Natural killer cell treated with Interleukin-12 subunit alpha and Interleukin-12 subunit beta and Interleukin-15 and Interleukin-18, amount 100 ng/mL, for 72 hours (primary cell): ENCODE measurements at regions not wholly inside any gene's neighbourhood (a gene's known extent, or its start where the extent isn't known, plus 50 kb on each side); places are given as distances from the start of the nearest gene placed in this dataset.

Experiments
- ATAC-seq, 2 donors: fragments of 150-1000 bp; cut with Tn5 transposase in 1 of 2; sonication (Bioruptor Pico), chemical (Tn5 transposase) in 1 of 2; 2 replicates each; pipeline ENCODE4 v1.10.0; 2021
- DNase-seq: peaks from one replicate; pipeline ENCODE4 v3.0.0; 2022; ENCODE audit warnings: low spot score
- H3K27ac Mint-ChIP-seq, 2 donors: 1 replicate in 1 of 2; 2 replicates in 1 of 2; pipeline ENCODE4 v1.8.0; 2022; ENCODE audit warnings: mixed read lengths in 2 of 2, mild to moderate bottlenecking in 1 of 2, moderate library complexity in 1 of 2
- H3K27me3 Mint-ChIP-seq, 2 donors: 1 replicate in 1 of 2; 2 replicates in 1 of 2; pipeline ENCODE4 v1.8.0; 2022; ENCODE audit warnings: mixed read lengths in 2 of 2
- H3K36me3 Mint-ChIP-seq: one replicate; pipeline ENCODE4 v1.8.0; 2022; ENCODE audit warnings: mixed read lengths
- H3K4me1 Mint-ChIP-seq, 2 donors: 1 replicate in 1 of 2; 2 replicates in 1 of 2; pipeline ENCODE4 v1.8.0; 2022; ENCODE audit warnings: low read depth in 2 of 2, mixed read lengths in 2 of 2, mild to moderate bottlenecking in 1 of 2
- H3K4me3 Mint-ChIP-seq: one replicate; pipeline ENCODE4 v1.8.0; 2022; ENCODE audit warnings: mixed read lengths
- H3K9me3 Mint-ChIP-seq: 2 replicates; pipeline ENCODE4 v1.8.0; 2022; ENCODE audit warnings: mixed read lengths

GRCh38 chr6:130730600-130730999 is 96.6 kb upstream of the SMLR1 start:
- no peak for DNase-seq
- no peaks in the 10 kb centered on the region for H3K36me3 Mint-ChIP-seq

GRCh38 chr6:130734161-130734560 is 93.0 kb upstream of the SMLR1 start:
- Mint-ChIP-seq H3K4me3 (no peak overlapping the region), H3K27ac (no peak overlapping the region), H3K27me3 (peaks cover 0 to 7% of the 10 kb centered on the region in 2 donors), H3K4me1 (peaks cover 16% of the 10 kb centered on the region in 2 donors), H3K9me3 (no peaks in the 10 kb centered on the region), H3K36me3 (no peaks in the 10 kb centered on the region)
- ATAC-seq (no peak), DNase-seq (no peak)

More at GRCh38 chr6:130730600-130730999, 96.6 kb upstream of the SMLR1 start:
- peak in 1 of 2 donors; percentile 52 for ATAC-seq
- Mint-ChIP-seq H3K27me3 (peaks cover 0 to 3% of the 10 kb centered on the region in 2 donors), H3K9me3 (no peaks in the 10 kb centered on the region), H3K4me3 (peak overlapping the region; percentile 2), H3K4me1 (peaks cover 16% of the 10 kb centered on the region in 2 donors), H3K27ac (peak overlapping the region in 1 of 2 donors; percentile 5)

DNA sequence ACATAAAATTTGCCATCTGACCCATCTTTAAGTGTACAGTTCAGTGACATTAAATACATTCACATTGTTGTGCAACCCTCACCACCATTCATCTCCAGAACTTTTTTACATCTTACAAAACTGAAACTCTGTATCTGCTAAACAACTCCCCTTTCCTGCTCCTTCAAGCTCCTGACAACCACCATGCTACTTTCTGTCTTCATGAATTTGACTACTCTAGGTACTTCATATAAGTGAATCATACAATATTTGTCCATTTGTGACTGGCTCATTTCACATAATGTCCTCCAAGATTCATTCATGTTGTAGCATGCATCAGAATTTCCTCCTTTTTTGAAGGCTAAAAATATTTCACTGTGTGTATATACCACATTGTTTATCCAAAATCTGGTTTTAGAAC is 86.9 kb upstream of the SMLR1 start:
- Mint-ChIP-seq H3K27ac (no peak overlapping the region), H3K4me3 (no peak overlapping the region), H3K36me3 (no peaks in the 10 kb centered on the region), H3K4me1 (peaks cover 0 to 5% of the 10 kb centered on the region in 2 donors), H3K9me3 (no peaks in the 10 kb centered on the region), H3K27me3 (peaks cover 8 to 18% of the 10 kb centered on the region in 2 donors)
- no peak for DNase-seq
- peak in 1 of 2 donors; percentile 53 for ATAC-seq

DNA sequence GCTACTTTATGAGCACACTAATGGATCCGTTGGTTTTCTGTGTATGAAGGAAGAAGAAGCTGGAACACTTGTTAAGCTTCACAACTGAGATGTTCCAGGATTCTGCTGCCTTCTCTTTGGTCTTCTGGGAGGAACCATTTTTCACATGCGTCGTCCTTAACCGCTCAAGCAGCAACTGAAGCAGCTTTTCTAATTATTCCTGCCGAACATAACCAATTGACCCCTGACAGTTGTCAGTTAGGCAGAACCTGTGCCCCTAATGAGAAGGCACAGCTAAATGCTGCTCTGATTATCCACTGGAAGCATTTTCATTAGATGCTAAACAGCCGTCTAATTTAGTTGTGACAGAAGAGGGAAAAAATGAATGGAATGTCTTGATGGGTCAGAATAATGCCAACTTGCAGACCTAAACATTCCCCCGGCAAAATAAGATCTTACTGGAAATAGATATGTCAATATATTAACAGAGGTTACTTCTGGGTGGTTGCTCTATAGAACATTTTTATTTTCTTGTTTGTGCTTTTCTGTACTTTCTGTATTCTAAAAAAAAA is 85.0 kb upstream of the SMLR1 start:
- Mint-ChIP-seq H3K4me3 (no peak overlapping the region), H3K4me1 (peaks cover 0 to 5% of the 10 kb centered on the region in 2 donors), H3K9me3 (no peaks in the 10 kb centered on the region), H3K27me3 (peaks cover 8 to 18% of the 10 kb centered on the region in 2 donors), H3K27ac (no peak overlapping the region), H3K36me3 (no peaks in the 10 kb centered on the region)
- ATAC-seq (no peak), DNase-seq (no peak)

DNA sequence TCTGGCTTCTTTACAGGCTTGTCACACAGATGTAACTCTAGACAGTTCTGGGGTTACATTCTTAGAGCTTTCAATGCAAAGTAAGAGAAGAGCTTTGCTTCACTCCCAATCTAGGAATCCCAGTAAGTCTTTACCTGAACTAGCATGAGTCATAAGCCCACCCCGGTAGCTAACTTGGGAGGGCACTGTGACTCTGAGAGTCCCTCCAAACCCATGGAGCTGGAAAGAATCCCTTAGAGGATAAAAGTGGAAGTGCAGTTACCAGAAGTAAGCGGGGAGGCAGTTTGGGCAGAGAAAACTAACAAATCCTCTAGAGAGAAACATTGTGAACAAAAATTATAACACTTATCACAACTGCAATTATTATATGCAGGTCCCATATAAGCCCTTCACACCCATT is 84.0 kb upstream of the SMLR1 start:
- no peaks in the 10 kb centered on the region for H3K9me3 Mint-ChIP-seq
- H3K27me3 Mint-ChIP-seq: peaks cover 8 to 18% of the 10 kb centered on the region in 2 donors
- no peak overlapping the region for H3K27ac Mint-ChIP-seq
- peaks cover 0 to 5% of the 10 kb centered on the region in 2 donors for H3K4me1 Mint-ChIP-seq
- no peak overlapping the region for H3K4me3 Mint-ChIP-seq
- no peak for ATAC-seq
- no peak for DNase-seq
- no peaks in the 10 kb centered on the region for H3K36me3 Mint-ChIP-seq

DNA sequence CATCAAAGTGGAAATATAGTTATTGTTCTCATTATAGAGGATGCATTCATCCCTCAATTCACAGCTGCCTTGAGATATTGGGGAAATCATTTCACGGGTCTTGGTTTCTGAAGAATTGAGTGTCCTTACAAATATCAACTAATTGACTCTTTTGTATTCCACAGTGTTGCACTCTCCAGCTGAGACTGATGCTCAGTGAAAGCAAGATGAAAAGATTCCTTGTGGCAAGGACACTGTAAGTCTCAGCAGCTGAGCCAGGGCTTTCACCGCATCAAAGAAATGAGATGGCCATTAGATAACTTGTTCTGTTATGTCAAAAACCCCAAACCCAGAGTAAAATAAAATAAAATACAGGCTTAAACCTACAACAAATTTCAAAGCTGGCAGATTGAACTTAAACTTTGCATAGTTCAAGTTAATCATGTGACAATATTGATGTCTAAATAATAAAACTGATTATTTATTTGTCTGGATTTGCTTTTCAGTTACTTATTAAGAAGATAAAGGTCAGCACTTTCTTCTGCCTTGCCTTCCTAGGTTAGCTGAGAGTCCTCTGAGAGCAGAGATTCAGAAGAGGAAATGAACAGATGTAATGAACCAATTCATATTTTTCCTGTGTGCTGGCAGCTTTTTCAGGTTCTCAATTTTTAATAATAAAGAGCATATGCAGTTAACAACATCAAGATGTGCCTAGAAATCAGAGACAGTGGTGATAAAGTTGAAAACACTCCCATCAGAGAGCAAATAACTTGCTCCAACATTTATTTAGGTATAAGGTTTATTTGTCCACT is 82.4 kb upstream of the SMLR1 start:
- H3K9me3 Mint-ChIP-seq: no peaks in the 10 kb centered on the region

DNA sequence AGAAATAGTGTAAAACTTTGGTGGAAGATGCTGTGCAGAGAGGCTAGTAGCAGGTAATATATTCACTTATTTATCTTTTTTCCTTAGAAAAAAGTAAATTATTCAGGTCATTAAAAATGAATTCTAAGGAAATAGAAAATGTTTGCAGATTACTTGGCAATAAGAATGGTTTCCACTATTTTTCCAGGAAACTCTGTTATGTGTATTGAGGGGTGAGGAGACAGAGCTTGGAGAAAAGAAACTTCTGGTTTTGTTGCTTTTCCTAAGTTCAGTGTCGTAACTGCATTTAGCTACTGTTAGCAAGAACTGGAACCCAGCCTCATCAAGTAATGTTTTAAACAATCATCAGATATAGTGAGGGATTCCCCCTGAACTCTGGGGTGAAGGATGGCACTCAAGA is 79.2 kb upstream of the SMLR1 start:
- no peaks in the 10 kb centered on the region for H3K4me1 Mint-ChIP-seq
- H3K36me3 Mint-ChIP-seq: no peaks in the 10 kb centered on the region
- H3K27me3 Mint-ChIP-seq: peaks cover 0 to 2% of the 10 kb centered on the region in 2 donors
- no peak for DNase-seq
- no peak overlapping the region for H3K4me3 Mint-ChIP-seq
- no peaks in the 10 kb centered on the region for H3K9me3 Mint-ChIP-seq
- no peak overlapping the region for H3K27ac Mint-ChIP-seq
- ATAC-seq: no peak

More for the DNA sequence above, 82.4 kb upstream of the SMLR1 start:
- no peak for DNase-seq
- Mint-ChIP-seq H3K27ac (no peak overlapping the region), H3K36me3 (no peaks in the 10 kb centered on the region), H3K27me3 (peaks cover 8 to 16% of the 10 kb centered on the region in 2 donors), H3K4me1 (peaks cover 0 to 5% of the 10 kb centered on the region in 2 donors), H3K4me3 (no peak overlapping the region)
- ATAC-seq: no peak

- H3K27me3 Mint-ChIP-seq: peaks cover 0 to 2% of the 10 kb centered on the region in 2 donors
- no peaks in the 10 kb centered on the region for H3K4me1 Mint-ChIP-seq
- no peak overlapping the region for H3K4me3 Mint-ChIP-seq
- no peak overlapping the region for H3K27ac Mint-ChIP-seq
- H3K9me3 Mint-ChIP-seq: no peaks in the 10 kb centered on the region
- ATAC-seq (no peak), DNase-seq (no peak)
- H3K36me3 Mint-ChIP-seq: no peaks in the 10 kb centered on the region
These were observed 77.8 kb upstream of the SMLR1 start for GRCh38 chr6:130749402-130749801.

GRCh38 chr6:130752267-130752666 is 74.9 kb upstream of the SMLR1 start:
- ATAC-seq (no peak), DNase-seq (no peak)
- H3K9me3 Mint-ChIP-seq: no peaks in the 10 kb centered on the region
- H3K27me3 Mint-ChIP-seq: peaks cover 0 to 4% of the 10 kb centered on the region in 2 donors
- no peak overlapping the region for H3K27ac Mint-ChIP-seq
- H3K4me1 Mint-ChIP-seq: no peaks in the 10 kb centered on the region
- H3K36me3 Mint-ChIP-seq: no peaks in the 10 kb centered on the region
- H3K4me3 Mint-ChIP-seq: no peak overlapping the region

DNA sequence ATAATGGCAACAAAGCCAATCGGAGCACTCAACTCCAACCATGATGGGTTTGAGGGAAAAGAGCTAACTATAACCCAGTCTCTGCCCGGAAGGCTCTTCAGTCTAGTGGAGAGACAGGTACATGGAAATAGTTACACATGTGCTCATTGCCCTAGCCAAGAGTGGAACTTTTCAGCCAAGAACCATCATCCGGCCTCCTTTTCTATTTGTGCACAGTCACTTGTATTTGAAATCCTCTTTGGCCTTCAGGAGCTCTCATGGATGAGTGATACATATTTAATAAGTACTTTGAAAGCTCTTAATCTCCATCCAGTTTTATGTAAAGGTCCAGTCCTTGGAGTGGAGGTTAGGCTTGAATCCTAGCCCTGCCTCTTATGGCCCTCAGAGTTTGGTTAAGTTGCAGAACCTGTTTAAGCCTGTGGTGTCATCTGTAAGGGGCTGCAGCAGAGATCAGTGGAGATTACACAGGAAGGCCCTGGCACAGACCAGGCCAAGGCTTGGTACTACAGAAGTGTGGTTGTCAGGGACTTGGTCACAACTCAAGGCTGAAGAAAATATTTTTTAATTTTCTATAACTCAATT is 72.3 kb upstream of the SMLR1 start:
- peaks cover 0 to 2% of the 10 kb centered on the region in 2 donors for H3K27me3 Mint-ChIP-seq
- H3K9me3 Mint-ChIP-seq: no peaks in the 10 kb centered on the region
- no peak for ATAC-seq
- H3K4me3 Mint-ChIP-seq: no peak overlapping the region
- H3K27ac Mint-ChIP-seq: no peak overlapping the region
- peaks cover 2% of the 10 kb centered on the region for H3K36me3 Mint-ChIP-seq
- peaks cover 5 to 18% of the 10 kb centered on the region in 2 donors for H3K4me1 Mint-ChIP-seq
- DNase-seq: no peak

- H3K4me1 Mint-ChIP-seq: peaks cover 5 to 18% of the 10 kb centered on the region in 2 donors
- peaks cover 2 to 4% of the 10 kb centered on the region in 2 donors for H3K27me3 Mint-ChIP-seq
- H3K36me3 Mint-ChIP-seq: peaks cover 7% of the 10 kb centered on the region
- DNase-seq: no peak
- no peak overlapping the region for H3K4me3 Mint-ChIP-seq
- no peaks in the 10 kb centered on the region for H3K9me3 Mint-ChIP-seq
- no peak overlapping the region for H3K27ac Mint-ChIP-seq
- ATAC-seq: no peak
These were observed 71.7 kb upstream of the SMLR1 start for GRCh38 chr6:130755368-130756034.

- DNase-seq: no peak
- H3K27me3 Mint-ChIP-seq: peaks cover 2 to 4% of the 10 kb centered on the region in 2 donors
These were observed 70.4 kb upstream of the SMLR1 start for GRCh38 chr6:130756824-130757223.

DNA sequence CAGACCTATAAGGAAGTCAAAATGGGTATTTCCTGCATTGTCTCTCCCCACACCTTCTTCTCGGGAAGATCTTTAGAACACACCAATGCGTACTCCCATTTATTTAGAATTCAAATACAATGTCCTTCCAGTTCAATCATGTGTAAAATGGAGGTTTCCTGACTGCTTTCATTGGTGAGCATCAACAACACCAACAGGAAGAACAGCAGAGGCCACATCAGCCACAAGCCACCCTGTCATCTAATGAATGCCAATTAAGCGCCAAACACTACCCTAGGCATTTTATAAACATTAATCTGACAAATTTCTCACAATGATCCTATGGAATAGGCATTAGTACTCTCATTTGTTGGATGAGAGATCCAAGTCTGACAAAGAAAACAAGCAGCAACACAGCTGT is 68.4 kb upstream of the SMLR1 start:
- peaks cover 5 to 18% of the 10 kb centered on the region in 2 donors for H3K4me1 Mint-ChIP-seq
- DNase-seq (no peak), ATAC-seq (no peak)
- no peak overlapping the region for H3K27ac Mint-ChIP-seq
- H3K9me3 Mint-ChIP-seq: no peaks in the 10 kb centered on the region
- H3K36me3 Mint-ChIP-seq: peaks cover 7% of the 10 kb centered on the region
- no peak overlapping the region for H3K4me3 Mint-ChIP-seq
- H3K27me3 Mint-ChIP-seq: peaks cover 2 to 4% of the 10 kb centered on the region in 2 donors

More at GRCh38 chr6:130756824-130757223, 70.4 kb upstream of the SMLR1 start:
- H3K27ac Mint-ChIP-seq: no peak overlapping the region
- H3K4me3 Mint-ChIP-seq: no peak overlapping the region
- H3K4me1 Mint-ChIP-seq: peaks cover 5 to 18% of the 10 kb centered on the region in 2 donors
- H3K9me3 Mint-ChIP-seq: no peaks in the 10 kb centered on the region
- peaks cover 7% of the 10 kb centered on the region for H3K36me3 Mint-ChIP-seq
- no peak for ATAC-seq
